Upper lobe of right lung (tissue), 1 donor: ENCODE measurements at regions not wholly inside any gene's neighbourhood (a gene's known extent, or its start where the extent isn't known, plus 50 kb on each side); places are given as distances from the start of the nearest gene placed in this dataset.
"Not testable (repeated sequence)": the region's sequence is repeated elsewhere in the genome, so short reads cannot be mapped to it uniquely, and the experiment has no call there.

Source experiments
- ATAC-seq: fragments of 200-7000 bp; cut with Tn5 transposase; one replicate; pipeline ENCODE4 v1.9.1; 2020; ENCODE audit warnings: mild to moderate bottlenecking, moderate library complexity
- DNase-seq: peaks from one replicate; pipeline ENCODE4 v3.0.0-alpha.2; 2020
- H3K27ac ChIP-seq: fragments of 200-600 bp; one replicate; pipeline ENCODE4 v1.8.0; 2022
- H3K27me3 ChIP-seq: fragments of 200-600 bp; one replicate; pipeline ENCODE4 v1.8.0; 2022; ENCODE audit warnings: mild to moderate bottlenecking
- H3K36me3 ChIP-seq: fragments of 200-600 bp; one replicate; pipeline ENCODE4 v1.8.0; 2022
- H3K4me1 ChIP-seq: fragments of 200-600 bp; one replicate; pipeline ENCODE4 v1.8.0; 2022
- H3K4me3 ChIP-seq: fragments of 200-600 bp; one replicate; pipeline ENCODE4 v1.8.0; 2022; ENCODE audit warnings: mild to moderate bottlenecking
- H3K9me3 ChIP-seq: fragments of 200-600 bp; one replicate; pipeline ENCODE4 v1.8.0; 2022
- intact Hi-C: fragments of 100-400 bp; cut with DNase I; formaldehyde crosslinking; loops from one replicate; pipeline ENCODE4 v1.11.0; 2022
- TF ChIP-seq, protein P1 (sequence below): fragments of 200-600 bp; IDR thresholded peaks from one replicate; pipeline ENCODE4 v1.8.0; 2022; ENCODE audit warnings: antibody characterized with exemption
- donor health status: DM: no; HTN: yes; CAD: no; lungs with severe emphysema.

DNA sequence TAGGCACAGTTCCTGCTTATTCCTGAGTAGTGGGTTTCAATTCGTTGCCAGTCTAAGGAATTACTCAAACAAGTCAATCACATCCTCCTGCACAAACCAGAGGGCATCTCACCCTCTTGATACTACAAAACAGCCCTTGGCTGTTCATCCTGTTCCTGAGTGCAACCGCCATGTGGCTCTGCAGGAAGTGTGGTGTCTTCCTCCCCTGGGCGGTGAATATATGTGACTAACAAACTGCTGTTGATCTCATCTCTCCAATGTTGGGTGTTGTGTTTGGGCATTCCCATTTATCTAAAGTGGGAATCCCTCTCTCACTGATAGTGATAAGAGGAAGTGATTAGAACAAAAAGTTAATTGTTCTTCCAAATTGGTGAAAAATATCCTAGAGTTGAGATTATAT lies 163.0 kb downstream of the TBX18 start:
- ATAC-seq (no peak), DNase-seq (no peak)
- no peaks in the 10 kb centered on the region for H3K36me3 ChIP-seq
- TF ChIP-seq, protein P1, sequence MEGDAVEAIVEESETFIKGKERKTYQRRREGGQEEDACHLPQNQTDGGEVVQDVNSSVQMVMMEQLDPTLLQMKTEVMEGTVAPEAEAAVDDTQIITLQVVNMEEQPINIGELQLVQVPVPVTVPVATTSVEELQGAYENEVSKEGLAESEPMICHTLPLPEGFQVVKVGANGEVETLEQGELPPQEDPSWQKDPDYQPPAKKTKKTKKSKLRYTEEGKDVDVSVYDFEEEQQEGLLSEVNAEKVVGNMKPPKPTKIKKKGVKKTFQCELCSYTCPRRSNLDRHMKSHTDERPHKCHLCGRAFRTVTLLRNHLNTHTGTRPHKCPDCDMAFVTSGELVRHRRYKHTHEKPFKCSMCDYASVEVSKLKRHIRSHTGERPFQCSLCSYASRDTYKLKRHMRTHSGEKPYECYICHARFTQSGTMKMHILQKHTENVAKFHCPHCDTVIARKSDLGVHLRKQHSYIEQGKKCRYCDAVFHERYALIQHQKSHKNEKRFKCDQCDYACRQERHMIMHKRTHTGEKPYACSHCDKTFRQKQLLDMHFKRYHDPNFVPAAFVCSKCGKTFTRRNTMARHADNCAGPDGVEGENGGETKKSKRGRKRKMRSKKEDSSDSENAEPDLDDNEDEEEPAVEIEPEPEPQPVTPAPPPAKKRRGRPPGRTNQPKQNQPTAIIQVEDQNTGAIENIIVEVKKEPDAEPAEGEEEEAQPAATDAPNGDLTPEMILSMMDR: no peak
- no peaks in the 10 kb centered on the region for H3K4me1 ChIP-seq
- intact Hi-C loops: no loop called here
- H3K27me3 ChIP-seq: no peaks in the 10 kb centered on the region
- H3K27ac ChIP-seq: no peak overlapping the region
- no peaks in the 10 kb centered on the region for H3K9me3 ChIP-seq
- no peak overlapping the region for H3K4me3 ChIP-seq

DNA sequence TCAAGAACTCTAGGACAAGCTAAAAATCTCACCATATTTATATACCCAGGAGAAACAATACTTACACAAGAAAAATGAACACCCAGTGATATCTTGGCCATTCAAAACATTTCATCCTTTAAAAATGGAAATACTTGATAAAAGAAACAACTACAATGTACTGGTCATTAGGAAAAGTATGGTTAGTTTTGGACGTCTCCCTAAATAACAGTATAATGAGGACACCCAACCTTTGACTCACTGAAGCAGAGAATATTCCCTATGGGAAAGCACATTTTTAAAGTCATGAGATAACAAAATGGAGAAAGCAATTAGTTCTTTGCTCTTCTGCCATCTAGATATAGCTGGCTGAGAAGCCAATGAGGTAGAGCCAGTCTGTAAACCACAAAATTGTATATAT lies 164.4 kb downstream of the TBX18 start:
- no peak overlapping the region for H3K27ac ChIP-seq

DNA sequence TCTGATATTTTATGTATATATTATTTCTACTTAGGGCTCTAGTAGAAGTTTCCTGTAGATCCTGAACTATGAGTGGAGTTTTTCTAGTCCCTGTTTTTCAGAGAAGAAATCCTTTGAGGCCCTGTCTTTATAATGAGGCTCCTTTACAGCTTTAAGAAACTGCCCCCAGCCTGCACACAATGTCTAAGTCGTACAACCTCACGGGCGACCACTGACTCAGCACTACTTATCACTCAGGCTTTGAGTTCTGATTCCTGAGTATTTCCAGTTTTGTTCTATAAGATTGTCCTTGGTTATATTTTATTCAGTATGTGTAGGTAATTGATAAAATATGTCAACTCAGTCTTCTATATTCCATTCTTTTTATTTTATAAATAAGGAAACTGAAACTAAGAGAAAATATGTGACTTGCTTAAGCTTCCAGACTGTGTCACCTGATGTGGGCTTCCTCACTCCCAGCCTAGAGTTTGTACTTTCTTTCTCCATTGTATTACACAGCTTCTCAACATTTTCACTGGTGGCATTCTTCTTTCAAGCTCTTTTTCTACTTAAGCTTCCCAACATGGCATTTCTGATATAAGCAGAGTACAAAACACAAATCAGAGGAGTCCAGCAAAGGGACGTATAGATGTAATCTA lies 167.0 kb downstream of the TBX18 start:
- Histone ChIP-seq H3K9me3 (no peaks in the 10 kb centered on the region), H3K27ac (no peak overlapping the region), H3K4me1 (no peaks in the 10 kb centered on the region), H3K36me3 (no peaks in the 10 kb centered on the region), H3K27me3 (no peaks in the 10 kb centered on the region), H3K4me3 (no peak overlapping the region)
- DNase-seq: no peak
- TF ChIP-seq, protein P1: no peak
- no peak for ATAC-seq
- intact Hi-C loops: no loop called here

More for the DNA sequence above, 164.4 kb downstream of the TBX18 start:
- Histone ChIP-seq H3K36me3 (no peaks in the 10 kb centered on the region), H3K4me1 (no peaks in the 10 kb centered on the region), H3K9me3 (no peaks in the 10 kb centered on the region), H3K27me3 (no peaks in the 10 kb centered on the region), H3K4me3 (no peak overlapping the region)
- DNase-seq (no peak), ATAC-seq (no peak)
- TF ChIP-seq, protein P1: no peak
- intact Hi-C loops: no loop called here

DNA sequence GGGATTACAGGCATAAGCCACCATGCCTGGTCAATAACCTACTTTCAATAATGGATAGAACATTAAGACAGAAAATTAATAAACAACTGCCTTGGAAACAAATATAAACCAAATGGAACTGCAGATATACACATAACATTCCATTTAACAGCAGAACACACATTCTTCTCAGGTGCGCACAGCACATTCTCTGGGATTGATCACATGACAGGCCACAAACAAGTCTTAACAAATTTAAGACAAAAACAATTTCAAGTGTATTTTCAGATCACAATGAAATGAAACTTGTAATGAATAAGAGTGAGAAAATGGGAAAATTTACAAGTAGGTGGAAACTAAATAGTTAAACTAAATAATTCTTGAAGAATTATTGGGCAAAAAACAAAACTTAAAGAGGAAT lies 167.9 kb downstream of the TBX18 start:
- H3K4me3 ChIP-seq: no peak overlapping the region
- TF ChIP-seq, protein P1: no peak
- H3K27ac ChIP-seq: no peak overlapping the region
- DNase-seq (no peak), ATAC-seq (no peak)
- intact Hi-C loops: no loop called here
- no peaks in the 10 kb centered on the region for H3K4me1 ChIP-seq
- H3K9me3 ChIP-seq: no peaks in the 10 kb centered on the region
- H3K27me3 ChIP-seq: no peaks in the 10 kb centered on the region
- H3K36me3 ChIP-seq: no peaks in the 10 kb centered on the region

DNA sequence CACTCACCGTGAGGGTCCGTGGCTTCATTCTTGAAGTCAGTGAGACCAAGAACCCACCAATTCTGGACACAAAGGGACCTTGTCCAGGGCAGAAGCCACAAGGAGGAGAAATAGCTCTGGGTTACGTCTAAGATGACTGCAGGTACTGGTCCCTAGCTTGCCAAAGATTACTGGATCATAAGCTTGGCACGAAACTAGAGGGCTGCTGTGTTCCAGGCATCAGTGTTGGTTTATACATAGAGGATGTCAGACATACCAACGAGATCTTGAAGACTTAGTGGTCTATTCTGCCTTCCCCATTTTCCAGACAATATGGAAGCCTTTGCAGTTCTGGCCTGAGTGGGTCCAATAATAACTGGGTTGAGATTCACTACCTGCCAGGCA lies 175.7 kb downstream of the TBX18 start:
- Histone ChIP-seq H3K36me3 (no peaks in the 10 kb centered on the region), H3K27me3 (no peaks in the 10 kb centered on the region), H3K9me3 (no peaks in the 10 kb centered on the region), H3K4me1 (no peaks in the 10 kb centered on the region), H3K27ac (no peak overlapping the region), H3K4me3 (no peak overlapping the region)
- intact Hi-C loops: no loop called here
- TF ChIP-seq, protein P1: no peak
- ATAC-seq (no peak), DNase-seq (no peak)

DNA sequence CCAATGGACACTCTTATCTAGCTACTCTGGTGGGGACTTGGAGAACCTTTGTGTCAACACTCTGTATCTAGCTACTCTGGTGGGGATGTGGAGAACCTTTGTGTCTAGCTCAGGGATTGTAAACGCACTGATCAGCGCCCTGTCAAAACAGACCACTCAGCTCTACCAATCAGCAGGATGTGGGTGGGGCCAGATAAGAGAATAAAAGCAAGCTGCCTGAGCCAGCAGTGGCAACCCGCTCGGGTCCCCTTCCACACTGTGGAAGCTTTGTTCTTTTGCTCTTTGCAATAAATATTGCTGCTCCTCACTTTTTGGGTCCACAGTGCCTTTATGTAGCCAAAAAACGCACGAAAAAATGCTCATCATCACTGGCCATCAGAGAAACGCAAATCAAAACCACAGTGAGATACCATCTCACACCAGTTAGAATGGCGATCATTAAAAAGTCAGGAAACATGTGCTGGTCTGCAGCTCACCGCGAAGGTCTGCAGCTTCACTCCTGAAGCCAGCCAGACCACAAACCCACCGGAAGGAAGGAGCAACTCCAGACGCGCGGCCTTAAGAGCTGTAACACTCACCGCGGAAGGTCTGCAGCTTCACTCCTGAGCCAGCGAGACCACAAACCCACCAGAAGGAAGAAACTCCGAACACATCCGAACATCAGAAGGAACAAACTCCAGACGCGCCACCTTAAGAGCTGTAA lies 176.3 kb downstream of the TBX18 start:
- H3K27me3 ChIP-seq, DNase-seq, H3K4me1 ChIP-seq, intact Hi-C loops, H3K36me3 ChIP-seq, H3K9me3 ChIP-seq, H3K4me3 ChIP-seq, H3K27ac ChIP-seq, ATAC-seq: not testable (repeated sequence)

DNA sequence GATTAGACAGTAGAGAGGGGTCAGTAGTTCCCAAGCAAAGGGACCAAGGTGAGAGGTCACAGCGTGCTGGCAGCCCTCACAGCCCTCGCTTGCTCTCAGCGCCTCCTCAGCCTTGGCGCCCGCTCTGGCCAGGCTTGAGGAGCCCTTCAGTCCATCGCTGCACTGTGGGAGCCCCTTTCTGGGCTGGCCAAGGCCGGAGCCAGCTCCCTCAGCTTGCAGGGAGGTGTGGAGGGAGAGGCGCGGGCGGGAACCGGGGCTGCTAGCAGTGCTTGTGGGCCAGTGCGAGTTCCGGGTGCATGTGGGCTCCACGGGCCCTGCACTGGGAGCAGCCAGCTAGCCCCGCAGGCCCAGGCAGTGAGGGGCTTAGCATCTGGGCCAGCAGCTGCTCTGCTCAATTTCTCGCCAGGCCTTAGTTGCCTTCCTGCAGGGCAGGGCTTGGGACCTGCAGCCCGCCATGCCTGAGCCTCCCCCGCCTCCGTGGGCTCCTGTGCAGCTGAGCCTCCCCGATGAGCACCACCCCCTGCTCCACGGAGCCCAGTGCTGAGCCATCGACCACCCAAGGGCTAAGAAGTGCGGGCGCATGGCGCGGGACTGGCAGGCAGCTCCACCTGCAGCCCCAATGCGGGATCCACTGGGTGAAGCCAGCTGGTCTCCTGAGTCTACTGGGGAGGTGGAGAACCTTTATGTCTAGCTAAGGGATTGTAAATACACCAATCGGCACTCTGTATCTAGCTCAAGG lies 177.0 kb downstream of the TBX18 start:
- H3K27ac ChIP-seq, H3K9me3 ChIP-seq, DNase-seq, H3K4me1 ChIP-seq, intact Hi-C loops, ATAC-seq, H3K27me3 ChIP-seq, H3K36me3 ChIP-seq, H3K4me3 ChIP-seq: not testable (repeated sequence)
